HL-60/S4 treated with phorbol 12-myristate 13-acetate at 8.2 ng/mL for 4 days and 3 days (cell line): ENCODE measurements at regions not wholly inside any gene's neighbourhood (a gene's known extent, or its start where the extent isn't known, plus 50 kb on each side); places are given as distances from the start of the nearest gene placed in this dataset.

Experiments
- in situ Hi-C: fragments of 300-500 bp; cut with MboI; formaldehyde crosslinking; loops from 2 replicates; pipeline ENCODE4 v1.15.0; 2022; ENCODE audit warnings: low sequenced_read_pairs

GRCh38 chr16:87227296-87227951 is 89.8 kb downstream of the C16orf95 start:
- in situ Hi-C loops: no loop called here

- in situ Hi-C loops: no loop called here
Observed at GRCh38 chr16:87228363-87228762, 88.8 kb downstream of the C16orf95 start.

- in situ Hi-C loops: no loop called here
Observed at GRCh38 chr16:87229230-87230188, 87.7 kb downstream of the C16orf95 start.

- in situ Hi-C loops: no loop called here
Observed at GRCh38 chr16:87230571-87230970, 86.6 kb downstream of the C16orf95 start.

GRCh38 chr16:87231295-87231694 is 85.9 kb downstream of the C16orf95 start:
- in situ Hi-C loops: no loop called here

GRCh38 chr16:87231911-87232310 is 85.3 kb downstream of the C16orf95 start:
- in situ Hi-C loops: no loop called here

- in situ Hi-C loops: no loop called here
Observed at GRCh38 chr16:87233928-87234327, 83.3 kb downstream of the C16orf95 start.

- in situ Hi-C loops: no loop called here
Observed at GRCh38 chr16:87234601-87235000, 82.6 kb downstream of the C16orf95 start.

GRCh38 chr16:87235810-87236515 is 81.2 kb downstream of the C16orf95 start:
- in situ Hi-C loops: no loop called here

- in situ Hi-C loops: no loop called here
Observed at GRCh38 chr16:87236516-87237115, 80.6 kb downstream of the C16orf95 start.

- in situ Hi-C loops: no loop called here
Observed at GRCh38 chr16:87238361-87238715, 78.9 kb downstream of the C16orf95 start.

GRCh38 chr16:87239545-87239944 is 77.6 kb downstream of the C16orf95 start:
- in situ Hi-C loops: no loop called here

- in situ Hi-C loops: no loop called here
Observed at GRCh38 chr16:87240211-87241136, 76.7 kb downstream of the C16orf95 start.

GRCh38 chr16:87241137-87241771 is 75.9 kb downstream of the C16orf95 start:
- in situ Hi-C loops: no loop called here

- in situ Hi-C loops: no loop called here
Observed at GRCh38 chr16:87243478-87243877, 73.7 kb downstream of the C16orf95 start.

GRCh38 chr16:87244636-87245197 is 72.5 kb downstream of the C16orf95 start:
- in situ Hi-C loops: no loop called here

- in situ Hi-C loops: no loop called here
Observed at GRCh38 chr16:87245511-87245910, 71.7 kb downstream of the C16orf95 start.

- in situ Hi-C loops: no loop called here
Observed at GRCh38 chr16:87246269-87247065, 70.7 kb downstream of the C16orf95 start.
